ENCODE measurements at regions not wholly inside any gene's neighbourhood (a gene's known extent, or its start where the extent isn't known, plus 50 kb on each side); places are given as distances from the start of the nearest gene placed in this dataset.

- FAIRE-seq (no peak), DNase-seq (no peak)
- intact Hi-C loops (cut with DNase I), result no loop called here
- H3K9me3 ChIP-seq (ENCODE audit: control insufficient read depth in 2 of 3, insufficient read depth in 1 of 3, low read length in 3 of 3), result no peaks in the 10 kb centered on the region
- H3K27ac ChIP-seq (ENCODE audit: low read depth in 2 of 2, low read length in 2 of 2), result no peak overlapping the region
- TF ChIP-seq CTCF (IDR thresholded peaks at IDR 0.05; ENCODE audit: borderline replicate concordance, extremely low read depth, insufficient read depth), result no peak
- H3K4me3 ChIP-seq (ENCODE audit: low read length in 3 of 3), result no peak overlapping the region
- H3K4me1 ChIP-seq (ENCODE audit: control insufficient read depth in 2 of 3, insufficient read depth in 2 of 3, low read depth in 1 of 3, low read length in 3 of 3), result no peaks in the 10 kb centered on the region
- H3K36me3 ChIP-seq (ENCODE audit: control insufficient read depth in 2 of 3, insufficient read depth in 3 of 3, low read length in 3 of 3), result no peaks in the 10 kb centered on the region
- no peaks in the 10 kb centered on the region for H3K27me3 ChIP-seq (ENCODE audit: control insufficient read depth, insufficient read depth, low read length)
- H3K9ac ChIP-seq (ENCODE audit: low read length in 3 of 3), result no peak overlapping the region
Observed at GRCh38 chr2:195451160-195451559, 205.9 kb upstream of the SLC39A10 start.

GRCh38 chr2:195450552-195451113, 206.4 kb upstream of the SLC39A10 start:
- Histone ChIP-seq H3K27me3 (ENCODE audit: control insufficient read depth, insufficient read depth, low read length) (no peaks in the 10 kb centered on the region), H3K9ac (ENCODE audit: low read length in 3 of 3) (no peak overlapping the region), H3K27ac (ENCODE audit: low read depth in 2 of 2, low read length in 2 of 2) (no peak overlapping the region), H3K36me3 (ENCODE audit: control insufficient read depth in 2 of 3, insufficient read depth in 3 of 3, low read length in 3 of 3) (no peaks in the 10 kb centered on the region), H3K4me1 (ENCODE audit: control insufficient read depth in 2 of 3, insufficient read depth in 2 of 3, low read depth in 1 of 3, low read length in 3 of 3) (no peaks in the 10 kb centered on the region), H3K4me3 (ENCODE audit: low read length in 3 of 3) (no peak overlapping the region), H3K9me3 (ENCODE audit: control insufficient read depth in 2 of 3, insufficient read depth in 1 of 3, low read length in 3 of 3) (no peaks in the 10 kb centered on the region)
- FAIRE-seq (no peak), DNase-seq (peak in 2 of 5 donors; percentile 3 to 16)
- no peak for TF ChIP-seq CTCF (IDR thresholded peaks at IDR 0.05; ENCODE audit: borderline replicate concordance, extremely low read depth, insufficient read depth)
- intact Hi-C loops (cut with DNase I), result no loop called here

GRCh38 chr2:195447323-195447975, 209.6 kb upstream of the SLC39A10 start:
- no peak for TF ChIP-seq CTCF (IDR thresholded peaks at IDR 0.05; ENCODE audit: borderline replicate concordance, extremely low read depth, insufficient read depth)
- intact Hi-C loops (cut with DNase I), result no loop called here
- no peak overlapping the region for H3K27ac ChIP-seq (ENCODE audit: low read depth in 2 of 2, low read length in 2 of 2)
- no peaks in the 10 kb centered on the region for H3K4me1 ChIP-seq (ENCODE audit: control insufficient read depth in 2 of 3, insufficient read depth in 2 of 3, low read depth in 1 of 3, low read length in 3 of 3)
- no peak overlapping the region for H3K4me3 ChIP-seq (ENCODE audit: low read length in 3 of 3)
- FAIRE-seq, result no peak
- no peaks in the 10 kb centered on the region for H3K9me3 ChIP-seq (ENCODE audit: control insufficient read depth in 2 of 3, insufficient read depth in 1 of 3, low read length in 3 of 3)
- H3K9ac ChIP-seq (ENCODE audit: low read length in 3 of 3), result no peak overlapping the region
- H3K27me3 ChIP-seq (ENCODE audit: control insufficient read depth, insufficient read depth, low read length), result no peaks in the 10 kb centered on the region
- H3K36me3 ChIP-seq (ENCODE audit: control insufficient read depth in 2 of 3, insufficient read depth in 3 of 3, low read length in 3 of 3), result no peaks in the 10 kb centered on the region
- no peak for DNase-seq
